ENCODE measurements at regions not wholly inside any gene's neighbourhood (a gene's known extent, or its start where the extent isn't known, plus 50 kb on each side); places are given as distances from the start of the nearest gene placed in this dataset.
A peak's percentile ranks its signal among the peaks of the same experiment; 100 is the strongest.
"Not testable (repeated sequence)": the region's sequence is repeated elsewhere in the genome, so short reads cannot be mapped to it uniquely, and the experiment has no call there.

DNA sequence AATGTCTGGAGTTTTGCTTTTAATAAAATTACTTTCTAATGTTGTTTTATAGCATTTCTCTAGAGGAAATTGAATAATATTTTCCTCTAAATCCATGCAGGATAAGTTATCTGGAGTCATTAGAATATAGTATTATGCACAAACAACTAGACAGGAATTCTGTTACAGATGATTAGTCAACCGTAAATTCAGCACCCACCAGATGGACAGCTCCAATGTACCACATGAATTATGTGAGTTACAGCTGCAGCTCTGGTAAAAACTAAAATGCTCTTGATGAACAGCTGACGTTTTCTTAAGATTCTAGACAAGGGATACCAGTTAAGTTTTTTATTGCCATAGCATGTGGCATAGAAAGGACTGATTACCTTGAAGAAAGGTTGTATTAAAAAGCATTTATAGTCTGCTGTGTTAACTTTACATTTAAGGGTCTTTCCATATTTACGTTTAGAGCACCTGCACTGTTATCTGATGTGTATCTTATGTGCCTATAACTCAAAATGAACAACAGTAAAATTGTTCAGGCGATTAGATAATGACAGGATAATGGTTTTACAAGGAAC lies 321.4 kb upstream of the LRFN5 start:
- DNase-seq, result peak; percentile 76

GRCh38 chr14:41280745-41281144 lies 325.9 kb upstream of the LRFN5 start:
- DNase-seq, result no peak

- no peak for DNase-seq
Measured at GRCh38 chr14:41277450-41277849, 329.2 kb upstream of the LRFN5 start.

- DNase-seq, result no peak
Measured at GRCh38 chr14:41257476-41257875, 349.2 kb upstream of the LRFN5 start.

- DNase-seq, result no peak
Measured at GRCh38 chr14:41235466-41235865, 371.2 kb upstream of the LRFN5 start.

GRCh38 chr14:41230683-41231082 lies 376.0 kb upstream of the LRFN5 start:
- DNase-seq, result no peak

- DNase-seq, result no peak
Measured at GRCh38 chr14:41229824-41230223, 376.9 kb upstream of the LRFN5 start.

- no peak for DNase-seq
Measured at GRCh38 chr14:41225433-41225832, 381.2 kb upstream of the LRFN5 start.

- no peak for DNase-seq
Measured at GRCh38 chr14:41222581-41222980, 384.1 kb upstream of the LRFN5 start.

DNA sequence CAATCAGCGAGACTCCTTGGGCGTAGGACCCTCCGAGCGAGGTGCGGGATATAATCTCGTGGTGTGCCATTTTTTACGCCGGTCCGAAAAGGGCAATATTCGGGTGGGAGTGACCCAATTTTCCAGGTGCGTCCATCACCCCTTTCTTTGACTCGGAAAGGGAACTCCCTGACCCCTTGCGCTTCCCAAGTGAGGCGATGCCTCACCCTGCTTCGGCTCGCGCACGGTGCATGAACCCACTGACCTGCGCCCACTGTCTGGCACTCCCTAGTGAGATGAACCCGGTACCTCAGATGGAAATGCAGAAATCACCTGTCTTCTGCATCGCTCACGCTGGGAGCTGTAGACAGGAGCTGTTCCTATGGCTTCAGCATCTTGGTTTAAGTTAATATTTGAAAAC lies 391.7 kb upstream of the LRFN5 start:
- not testable (repeated sequence) for DNase-seq

DNA sequence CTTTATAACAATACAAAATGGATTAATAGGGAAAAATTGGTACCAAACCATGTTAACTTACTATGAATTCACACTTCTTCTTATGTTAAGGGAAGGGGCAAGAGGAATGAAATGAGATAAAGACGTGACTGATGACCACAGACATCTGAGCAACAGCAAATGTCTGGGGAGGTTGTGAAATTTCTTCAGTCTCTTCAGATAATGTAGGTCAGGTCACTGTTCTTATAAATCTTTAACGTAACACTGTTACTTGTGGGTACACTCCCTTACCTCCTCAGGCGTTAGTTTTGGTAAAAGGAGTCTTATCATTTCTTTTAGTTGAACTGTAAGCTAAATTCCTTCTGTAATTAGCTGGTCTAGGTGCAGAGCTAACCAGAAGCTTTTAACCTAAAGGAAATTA lies 405.0 kb upstream of the LRFN5 start:
- DNase-seq, result no peak

- DNase-seq, result no peak
Measured at GRCh38 chr14:41187868-41188267, 418.8 kb upstream of the LRFN5 start.

GRCh38 chr14:41171045-41171444 lies 435.6 kb upstream of the LRFN5 start:
- DNase-seq, result no peak

GRCh38 chr14:41167040-41167439 lies 439.6 kb upstream of the LRFN5 start:
- DNase-seq, result no peak

GRCh38 chr14:41154143-41154807 lies 452.4 kb upstream of the LRFN5 start:
- no peak for DNase-seq

DNA sequence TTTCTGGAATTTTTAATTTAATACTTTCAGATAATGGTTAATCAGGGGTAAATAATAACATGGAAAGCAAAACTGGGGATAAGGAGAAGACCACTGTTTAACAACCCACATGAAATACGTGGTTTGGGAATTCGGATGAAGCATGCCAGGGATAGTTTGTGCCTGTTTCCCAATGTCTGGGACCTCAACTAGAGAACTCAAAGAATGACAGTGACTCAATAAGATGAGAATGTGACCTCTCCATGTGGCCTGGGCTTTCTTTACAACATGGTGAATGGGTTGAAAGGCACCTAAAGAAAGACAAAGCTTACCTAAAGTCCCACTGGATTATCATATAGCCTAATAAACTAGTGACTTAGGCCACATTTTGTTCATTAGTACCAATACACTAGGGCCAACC lies 460.3 kb upstream of the LRFN5 start:
- DNase-seq, result no peak

DNA sequence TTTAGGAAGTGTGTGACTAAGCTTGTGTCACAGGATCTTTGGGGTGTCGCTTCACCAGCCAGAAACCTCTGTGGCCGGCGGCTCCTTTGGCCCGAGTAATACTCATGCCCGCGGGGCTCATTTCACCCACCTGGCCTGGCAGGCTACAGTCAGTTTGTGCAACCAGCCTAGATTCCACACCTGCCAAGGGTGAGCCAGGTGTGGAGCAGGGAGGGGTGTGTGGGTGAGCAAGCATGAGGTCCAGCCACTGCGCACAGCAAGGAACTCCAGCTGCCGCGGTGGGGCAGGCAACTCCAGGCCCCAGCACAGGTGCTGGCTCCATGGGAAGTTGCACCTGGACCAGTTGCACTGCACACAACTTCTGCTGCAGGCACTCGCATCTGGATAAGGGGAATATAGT lies 462.3 kb upstream of the LRFN5 start:
- no peak for DNase-seq

- no peak for DNase-seq
Measured at GRCh38 chr14:41137741-41138140, 468.9 kb upstream of the LRFN5 start.

DNA sequence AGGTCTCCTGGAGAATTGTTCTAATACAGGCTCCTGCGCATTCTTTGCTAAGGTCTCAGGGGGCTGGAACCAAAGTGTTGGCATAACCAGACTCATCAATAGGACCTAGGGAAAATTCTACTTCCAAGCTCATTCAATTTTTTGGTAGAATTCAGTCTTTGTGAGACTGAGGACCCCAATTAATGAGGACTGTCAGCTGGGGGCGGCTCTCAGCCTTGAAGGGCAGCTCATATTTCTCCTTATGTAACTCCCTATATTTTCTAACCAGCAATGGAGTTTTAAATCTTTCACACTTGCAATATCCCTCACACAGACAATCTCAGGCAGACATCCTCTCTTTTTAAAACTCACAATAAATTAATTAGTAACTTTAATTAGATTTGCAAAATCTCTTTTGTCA lies 476.4 kb upstream of the LRFN5 start:
- no peak for DNase-seq

- no peak for DNase-seq
Measured at GRCh38 chr14:41120402-41120801, 486.3 kb upstream of the LRFN5 start.

GRCh38 chr14:41096131-41096530 lies 510.5 kb upstream of the LRFN5 start:
- DNase-seq, result no peak

- DNase-seq, result no peak
Measured at GRCh38 chr14:41087056-41087455, 519.6 kb upstream of the LRFN5 start.

DNA sequence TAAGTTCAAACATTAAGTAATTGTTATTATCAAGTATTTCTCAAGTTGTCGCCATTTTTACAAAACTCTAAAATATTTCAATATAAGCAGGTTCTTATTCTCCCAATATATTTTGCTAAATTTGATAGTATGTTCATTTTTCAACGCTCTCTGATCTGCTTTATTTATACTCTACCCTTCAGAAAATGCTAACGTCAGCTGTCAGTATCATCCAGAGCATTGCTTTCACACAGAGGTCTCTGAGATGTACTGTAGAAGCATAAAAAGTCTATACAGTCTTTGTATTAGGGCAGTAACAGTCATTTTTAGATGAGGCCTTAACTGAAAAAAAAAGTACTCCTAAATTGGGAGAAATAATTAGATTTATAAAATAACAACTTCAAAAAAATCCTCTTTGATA lies 533.1 kb upstream of the LRFN5 start:
- DNase-seq, result no peak

DNA sequence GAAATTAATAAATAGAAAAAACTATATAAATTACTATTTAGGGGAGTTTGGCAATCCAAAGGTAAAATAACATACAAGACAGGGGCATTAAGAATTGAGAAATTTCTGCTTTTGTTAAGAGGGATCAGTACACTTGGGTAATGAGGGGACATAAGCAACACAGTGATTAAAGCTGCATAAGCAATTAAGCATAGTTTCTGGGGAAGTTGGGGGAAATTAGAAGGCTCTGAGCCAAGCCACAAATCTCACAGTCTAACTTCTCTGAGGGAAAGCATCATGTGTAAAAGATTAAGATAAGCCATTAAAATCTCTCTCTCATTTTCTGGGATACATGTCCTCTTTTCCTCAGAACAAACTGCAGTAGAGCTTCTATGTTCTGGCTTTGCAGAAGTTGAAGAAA lies 533.9 kb upstream of the LRFN5 start:
- DNase-seq, result no peak

- DNase-seq, result no peak
Measured at GRCh38 chr14:41071351-41071750, 535.3 kb upstream of the LRFN5 start.

Data from tongue (tissue), 1 donor.